ENCODE measurements at regions not wholly inside any gene's neighbourhood (a gene's known extent, or its start where the extent isn't known, plus 50 kb on each side); places are given as distances from the start of the nearest gene placed in this dataset.

GRCh38 chr5:98585661-98586310, 187.7 kb upstream of the RGMB start:
- no peak for DNase-seq (ENCODE audit: unreplicated experiment)
- H3K27ac Mint-ChIP-seq (ENCODE audit: low read depth, unreplicated experiment) = no peak overlapping the region
- no peaks in the 10 kb centered on the region for H3K4me1 Mint-ChIP-seq (ENCODE audit: insufficient read depth, unreplicated experiment)
- H3K27me3 Mint-ChIP-seq (ENCODE audit: insufficient read depth, unreplicated experiment) = no peaks in the 10 kb centered on the region
- ChIA-PET CTCF (interaction anchor here (0.7 kb wide), 1 partner anchor 129 kb away, joined by 3 read pairs; no protein-coding TSS in a partner anchor), POLR2A (no interaction called here)
- no peaks in the 10 kb centered on the region for H3K36me3 Mint-ChIP-seq (ENCODE audit: insufficient read depth, unreplicated experiment)
- H3K9me3 Mint-ChIP-seq (ENCODE audit: unreplicated experiment) = peaks cover 7% of the 10 kb centered on the region
- intact Hi-C loops (cut with micrococcal nuclease) = no loop called here
- no TSS peak for BruUV-seq (replicated peaks)
- no peak overlapping the region for H3K4me3 Mint-ChIP-seq (ENCODE audit: unreplicated experiment)
- TF ChIP-seq CTCF (IDR thresholded peaks at IDR 0.05; ENCODE audit: unreplicated experiment) = no peak

- Mint-ChIP-seq H3K9me3 (ENCODE audit: unreplicated experiment) (peaks cover 7% of the 10 kb centered on the region), H3K27me3 (ENCODE audit: insufficient read depth, unreplicated experiment) (no peaks in the 10 kb centered on the region), H3K36me3 (ENCODE audit: insufficient read depth, unreplicated experiment) (no peaks in the 10 kb centered on the region), H3K4me1 (ENCODE audit: insufficient read depth, unreplicated experiment) (no peaks in the 10 kb centered on the region), H3K27ac (ENCODE audit: low read depth, unreplicated experiment) (no peak overlapping the region), H3K4me3 (ENCODE audit: unreplicated experiment) (no peak overlapping the region)
- CTCF ChIA-PET = no interaction called here
- TF ChIP-seq CTCF (IDR thresholded peaks at IDR 0.05; ENCODE audit: unreplicated experiment) = no peak
- POLR2A ChIA-PET = no interaction called here
- intact Hi-C loops (cut with micrococcal nuclease) = no loop called here
- no peak for DNase-seq (ENCODE audit: unreplicated experiment)
- no TSS peak for BruUV-seq (replicated peaks)
Measured at GRCh38 chr5:98586581-98586980, 186.9 kb upstream of the RGMB start.

GRCh38 chr5:98587166-98587565, 186.3 kb upstream of the RGMB start:
- POLR2A ChIA-PET = no interaction called here
- H3K27me3 Mint-ChIP-seq (ENCODE audit: insufficient read depth, unreplicated experiment) = no peaks in the 10 kb centered on the region
- no peaks in the 10 kb centered on the region for H3K36me3 Mint-ChIP-seq (ENCODE audit: insufficient read depth, unreplicated experiment)
- H3K4me3 Mint-ChIP-seq (ENCODE audit: unreplicated experiment) = no peak overlapping the region
- no peaks in the 10 kb centered on the region for H3K4me1 Mint-ChIP-seq (ENCODE audit: insufficient read depth, unreplicated experiment)
- no peak for TF ChIP-seq CTCF (IDR thresholded peaks at IDR 0.05; ENCODE audit: unreplicated experiment)
- CTCF ChIA-PET = interaction anchor here (0.6 kb wide), 1 partner anchor 8 kb away, joined by 4 read pairs; no protein-coding TSS in a partner anchor
- peaks cover 7% of the 10 kb centered on the region for H3K9me3 Mint-ChIP-seq (ENCODE audit: unreplicated experiment)
- no peak for DNase-seq (ENCODE audit: unreplicated experiment)
- no peak overlapping the region for H3K27ac Mint-ChIP-seq (ENCODE audit: low read depth, unreplicated experiment)
- BruUV-seq (replicated peaks) = no TSS peak
- intact Hi-C loops (cut with micrococcal nuclease) = no loop called here

GRCh38 chr5:98588215-98588614, 185.2 kb upstream of the RGMB start:
- CTCF ChIA-PET = interaction anchor here (1.1 kb wide), 1 partner anchor 70 kb away, joined by 5 read pairs; no protein-coding TSS in a partner anchor
- TF ChIP-seq CTCF (IDR thresholded peaks at IDR 0.05; ENCODE audit: unreplicated experiment) = no peak
- no TSS peak for BruUV-seq (replicated peaks)

More at GRCh38 chr5:98588215-98588614, 185.2 kb upstream of the RGMB start:
- intact Hi-C loops (cut with micrococcal nuclease) = no loop called here
- Mint-ChIP-seq H3K27ac (ENCODE audit: low read depth, unreplicated experiment) (no peak overlapping the region), H3K4me1 (ENCODE audit: insufficient read depth, unreplicated experiment) (no peaks in the 10 kb centered on the region), H3K27me3 (ENCODE audit: insufficient read depth, unreplicated experiment) (no peaks in the 10 kb centered on the region), H3K36me3 (ENCODE audit: insufficient read depth, unreplicated experiment) (no peaks in the 10 kb centered on the region), H3K9me3 (ENCODE audit: unreplicated experiment) (peaks cover 7% of the 10 kb centered on the region), H3K4me3 (ENCODE audit: unreplicated experiment) (no peak overlapping the region)
- no peak for DNase-seq (ENCODE audit: unreplicated experiment)
- POLR2A ChIA-PET = no interaction called here
